ENCODE measurements at regions not wholly inside any gene's neighbourhood (a gene's known extent, or its start where the extent isn't known, plus 50 kb on each side); places are given as distances from the start of the nearest gene placed in this dataset.

DNA sequence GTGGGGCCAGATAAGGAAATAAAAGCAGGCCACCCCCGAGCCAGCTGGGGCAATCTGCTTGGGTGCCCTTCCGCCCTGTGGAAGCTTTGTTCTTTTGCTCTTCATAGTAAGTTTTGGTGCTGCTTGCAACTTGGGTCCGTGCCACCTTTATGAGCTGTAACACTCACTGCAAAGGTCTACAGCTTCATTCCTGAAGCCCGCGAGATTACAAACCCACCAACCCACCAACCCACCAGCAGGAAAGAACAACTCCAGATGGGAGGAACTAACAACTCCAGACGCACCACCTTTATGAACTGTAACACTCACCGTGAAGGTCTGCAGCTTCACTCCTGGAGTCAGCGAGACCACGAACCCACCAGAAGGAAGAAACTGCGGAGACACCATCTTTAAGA lies 84.2 kb upstream of the ARRDC4 start:
- TF ChIP-seq CTCF (optimal IDR thresholded peaks at IDR 0.05 in 1 of 3, IDR thresholded peaks at IDR 0.05 in 1 of 3, conservative IDR thresholded peaks at IDR 0.05 in 1 of 3; ENCODE audit: extremely low read depth in 1 of 3, insufficient read depth in 2 of 3, low read length in 3 of 3) (no peak), EZH2 (IDR thresholded peaks at IDR 0.05; ENCODE audit: low read length) (no peak)
